ENCODE measurements at regions not wholly inside any gene's neighbourhood (a gene's known extent, or its start where the extent isn't known, plus 50 kb on each side); places are given as distances from the start of the nearest gene placed in this dataset.
A peak's percentile ranks its signal among the peaks of the same experiment; 100 is the strongest.

DNA sequence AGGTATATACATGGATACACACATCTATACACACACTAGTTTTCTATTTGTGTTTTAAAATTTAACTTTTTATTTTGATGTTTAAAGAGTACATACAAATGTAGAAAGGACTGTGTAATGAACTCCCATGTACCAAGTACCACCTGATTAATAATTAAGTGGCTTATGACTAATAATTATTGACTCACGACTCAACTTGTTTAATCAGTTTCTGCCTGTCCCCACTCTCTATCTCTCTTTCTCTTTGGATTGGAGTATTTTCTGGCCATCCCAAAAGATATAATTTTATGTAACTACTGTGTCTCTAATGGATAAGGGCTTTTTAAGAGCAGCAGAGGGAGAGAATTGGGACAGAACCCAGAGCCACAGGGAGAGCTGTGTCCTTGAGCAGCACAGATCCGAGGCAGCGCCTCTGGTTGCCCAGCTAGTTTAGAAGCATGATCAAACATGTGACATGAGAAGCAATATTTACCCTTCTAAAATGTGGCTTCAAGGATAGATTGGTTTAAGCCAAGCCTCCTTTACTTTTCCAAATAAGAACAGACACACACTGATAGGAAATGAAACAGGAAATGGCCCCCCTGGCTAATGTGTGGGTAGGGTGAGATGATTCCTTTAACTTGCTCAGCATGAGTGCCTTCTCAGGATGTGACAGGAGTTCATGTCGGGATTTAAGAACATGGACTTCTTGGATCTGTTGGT is 81.0 kb downstream of the ERMARD start:
- TF ChIP-seq, protein P1, sequence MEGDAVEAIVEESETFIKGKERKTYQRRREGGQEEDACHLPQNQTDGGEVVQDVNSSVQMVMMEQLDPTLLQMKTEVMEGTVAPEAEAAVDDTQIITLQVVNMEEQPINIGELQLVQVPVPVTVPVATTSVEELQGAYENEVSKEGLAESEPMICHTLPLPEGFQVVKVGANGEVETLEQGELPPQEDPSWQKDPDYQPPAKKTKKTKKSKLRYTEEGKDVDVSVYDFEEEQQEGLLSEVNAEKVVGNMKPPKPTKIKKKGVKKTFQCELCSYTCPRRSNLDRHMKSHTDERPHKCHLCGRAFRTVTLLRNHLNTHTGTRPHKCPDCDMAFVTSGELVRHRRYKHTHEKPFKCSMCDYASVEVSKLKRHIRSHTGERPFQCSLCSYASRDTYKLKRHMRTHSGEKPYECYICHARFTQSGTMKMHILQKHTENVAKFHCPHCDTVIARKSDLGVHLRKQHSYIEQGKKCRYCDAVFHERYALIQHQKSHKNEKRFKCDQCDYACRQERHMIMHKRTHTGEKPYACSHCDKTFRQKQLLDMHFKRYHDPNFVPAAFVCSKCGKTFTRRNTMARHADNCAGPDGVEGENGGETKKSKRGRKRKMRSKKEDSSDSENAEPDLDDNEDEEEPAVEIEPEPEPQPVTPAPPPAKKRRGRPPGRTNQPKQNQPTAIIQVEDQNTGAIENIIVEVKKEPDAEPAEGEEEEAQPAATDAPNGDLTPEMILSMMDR (conservative IDR thresholded peaks at IDR 0.05; ENCODE audit: low read depth, low read length) = no peak
- no peak overlapping the region for H3K4me3 ChIP-seq (ENCODE audit: low read depth, low read length)
- DNase-seq (ENCODE audit: low read depth) = peak; percentile 11

DNA sequence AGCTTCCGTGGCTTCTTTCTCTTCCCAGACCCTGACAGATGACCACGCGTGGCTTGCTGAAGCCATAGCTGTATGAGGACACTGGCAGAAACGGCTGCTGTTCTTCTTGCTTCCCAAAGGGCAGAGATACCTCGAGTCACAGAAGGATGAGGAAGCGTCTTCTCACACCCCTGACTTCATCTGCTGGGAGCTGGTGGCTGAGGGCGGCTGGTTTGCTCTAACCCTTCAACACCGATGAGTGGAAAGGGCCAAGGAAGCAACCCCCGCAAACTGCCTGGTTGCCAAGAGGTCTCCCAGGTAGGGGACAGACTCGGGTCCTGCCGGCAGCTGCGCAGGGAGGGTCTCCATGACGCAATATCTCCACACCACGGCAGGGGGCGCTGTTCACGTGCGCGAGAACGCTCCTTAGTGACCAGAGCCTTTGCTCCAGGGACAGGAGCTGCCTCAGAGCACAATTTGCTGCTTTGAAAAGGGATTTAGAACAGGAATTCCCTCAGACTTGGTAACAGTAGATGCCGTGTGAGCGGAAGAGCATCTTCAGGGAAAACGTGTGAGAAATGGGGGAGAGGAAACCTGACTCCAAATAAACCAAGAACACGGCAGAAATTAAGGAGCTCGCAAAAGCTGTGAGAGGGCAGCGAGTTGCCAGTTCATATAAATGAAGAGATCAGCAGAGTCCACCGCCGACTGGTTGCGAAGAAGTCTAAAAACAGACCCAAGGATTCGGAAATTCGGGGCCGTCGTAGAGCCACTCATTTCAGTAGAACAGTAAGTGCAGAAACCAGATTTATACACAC is 80.2 kb downstream of the ERMARD start:
- TF ChIP-seq, protein P1 (conservative IDR thresholded peaks at IDR 0.05; ENCODE audit: low read depth, low read length) = peak; percentile 97
- peak; percentile 70 for DNase-seq (ENCODE audit: low read depth)
- H3K4me3 ChIP-seq (ENCODE audit: low read depth, low read length) = no peak overlapping the region
